Memory B cell (primary cell): ENCODE measurements at regions not wholly inside any gene's neighbourhood (a gene's known extent, or its start where the extent isn't known, plus 50 kb on each side); places are given as distances from the start of the nearest gene placed in this dataset.

Source experiments
- ATAC-seq: fragments of 150-1000 bp; cut with Tn5 transposase; 2 replicates; pipeline ENCODE4 v1.10.0; 2021; ENCODE audit warnings: low read depth, mild to moderate bottlenecking, moderate library complexity
- DNase-seq, 2 donors: peaks; one replicate each; pipeline ENCODE4 v3.0.0; 2022; ENCODE audit warnings: low spot score in 2 of 2
- H3K27ac Mint-ChIP-seq: one replicate; pipeline ENCODE4 v1.8.0; 2022; ENCODE audit warnings: mild to moderate bottlenecking, moderate library complexity, mixed read lengths
- H3K27me3 Mint-ChIP-seq: one replicate; pipeline ENCODE4 v1.8.0; 2022; ENCODE audit warnings: mixed read lengths
- H3K36me3 Mint-ChIP-seq: one replicate; pipeline ENCODE4 v1.8.0; 2022; ENCODE audit warnings: mild to moderate bottlenecking, mixed read lengths
- H3K4me1 Mint-ChIP-seq: one replicate; pipeline ENCODE4 v1.8.0; 2022; ENCODE audit warnings: mixed read lengths
- H3K4me3 Mint-ChIP-seq: one replicate; pipeline ENCODE4 v1.8.0; 2022; ENCODE audit warnings: mild to moderate bottlenecking, moderate library complexity, mixed read lengths
- H3K9me3 Mint-ChIP-seq: one replicate; pipeline ENCODE4 v1.8.0; 2022; ENCODE audit warnings: mixed read lengths

- Mint-ChIP-seq H3K4me3 (no peak overlapping the region), H3K36me3 (no peaks in the 10 kb centered on the region), H3K27ac (no peak overlapping the region), H3K4me1 (peaks cover 17% of the 10 kb centered on the region), H3K9me3 (peaks cover 2% of the 10 kb centered on the region), H3K27me3 (no peaks in the 10 kb centered on the region)
- no peak for ATAC-seq
- no peak for DNase-seq
These were observed 202.9 kb upstream of the FGGY start for GRCh38 chr1:59094001-59094400.

- no peak overlapping the region for H3K4me3 Mint-ChIP-seq
- DNase-seq (no peak), ATAC-seq (no peak)
- H3K36me3 Mint-ChIP-seq: no peaks in the 10 kb centered on the region
- H3K27ac Mint-ChIP-seq: no peak overlapping the region
- H3K4me1 Mint-ChIP-seq: peaks cover 17% of the 10 kb centered on the region
- no peaks in the 10 kb centered on the region for H3K27me3 Mint-ChIP-seq
- no peaks in the 10 kb centered on the region for H3K9me3 Mint-ChIP-seq
These were observed 200.4 kb upstream of the FGGY start for GRCh38 chr1:59096501-59096900.

- ATAC-seq (no peak), DNase-seq (no peak)
- H3K27me3 Mint-ChIP-seq: no peaks in the 10 kb centered on the region
- H3K36me3 Mint-ChIP-seq: no peaks in the 10 kb centered on the region
- no peak overlapping the region for H3K27ac Mint-ChIP-seq
- peaks cover 17% of the 10 kb centered on the region for H3K4me1 Mint-ChIP-seq
- H3K9me3 Mint-ChIP-seq: no peaks in the 10 kb centered on the region
- H3K4me3 Mint-ChIP-seq: no peak overlapping the region
These were observed 198.2 kb upstream of the FGGY start for GRCh38 chr1:59098655-59099054.

- no peak overlapping the region for H3K27ac Mint-ChIP-seq
- ATAC-seq (no peak), DNase-seq (no peak)
- H3K9me3 Mint-ChIP-seq: no peaks in the 10 kb centered on the region
- peaks cover 11% of the 10 kb centered on the region for H3K4me1 Mint-ChIP-seq
- H3K4me3 Mint-ChIP-seq: no peak overlapping the region
- H3K27me3 Mint-ChIP-seq: no peaks in the 10 kb centered on the region
- no peaks in the 10 kb centered on the region for H3K36me3 Mint-ChIP-seq
These were observed 196.1 kb upstream of the FGGY start for GRCh38 chr1:59100708-59101374.

GRCh38 chr1:59101518-59101917 is 195.4 kb upstream of the FGGY start:
- DNase-seq (no peak), ATAC-seq (no peak)
- Mint-ChIP-seq H3K4me3 (no peak overlapping the region), H3K9me3 (no peaks in the 10 kb centered on the region), H3K27ac (no peak overlapping the region), H3K27me3 (no peaks in the 10 kb centered on the region), H3K36me3 (no peaks in the 10 kb centered on the region), H3K4me1 (peaks cover 4% of the 10 kb centered on the region)

GRCh38 chr1:59103457-59103856 is 193.4 kb upstream of the FGGY start:
- Mint-ChIP-seq H3K27me3 (no peaks in the 10 kb centered on the region), H3K27ac (no peak overlapping the region), H3K9me3 (no peaks in the 10 kb centered on the region), H3K4me1 (no peaks in the 10 kb centered on the region), H3K4me3 (no peak overlapping the region), H3K36me3 (no peaks in the 10 kb centered on the region)
- DNase-seq: no peak
- no peak for ATAC-seq

GRCh38 chr1:59104191-59104760 is 192.6 kb upstream of the FGGY start:
- ATAC-seq (no peak), DNase-seq (no peak)
- Mint-ChIP-seq H3K27me3 (no peaks in the 10 kb centered on the region), H3K9me3 (no peaks in the 10 kb centered on the region), H3K4me1 (no peaks in the 10 kb centered on the region), H3K27ac (no peak overlapping the region), H3K36me3 (no peaks in the 10 kb centered on the region), H3K4me3 (no peak overlapping the region)

GRCh38 chr1:59105548-59106507 is 191.1 kb upstream of the FGGY start:
- H3K36me3 Mint-ChIP-seq: no peaks in the 10 kb centered on the region
- ATAC-seq (no peak), DNase-seq (no peak)
- no peaks in the 10 kb centered on the region for H3K4me1 Mint-ChIP-seq
- H3K27ac Mint-ChIP-seq: no peak overlapping the region
- H3K4me3 Mint-ChIP-seq: no peak overlapping the region
- no peaks in the 10 kb centered on the region for H3K9me3 Mint-ChIP-seq
- no peaks in the 10 kb centered on the region for H3K27me3 Mint-ChIP-seq

GRCh38 chr1:59107516-59107915 is 189.4 kb upstream of the FGGY start:
- no peaks in the 10 kb centered on the region for H3K36me3 Mint-ChIP-seq
- no peak overlapping the region for H3K4me3 Mint-ChIP-seq
- no peaks in the 10 kb centered on the region for H3K9me3 Mint-ChIP-seq
- ATAC-seq (no peak), DNase-seq (no peak)
- no peaks in the 10 kb centered on the region for H3K27me3 Mint-ChIP-seq
- H3K4me1 Mint-ChIP-seq: no peaks in the 10 kb centered on the region
- no peak overlapping the region for H3K27ac Mint-ChIP-seq

- no peak for ATAC-seq
- H3K4me1 Mint-ChIP-seq: no peaks in the 10 kb centered on the region
- no peaks in the 10 kb centered on the region for H3K27me3 Mint-ChIP-seq
- no peak for DNase-seq
- no peaks in the 10 kb centered on the region for H3K9me3 Mint-ChIP-seq
- H3K4me3 Mint-ChIP-seq: no peak overlapping the region
- no peak overlapping the region for H3K27ac Mint-ChIP-seq
- H3K36me3 Mint-ChIP-seq: no peaks in the 10 kb centered on the region
These were observed 189.0 kb upstream of the FGGY start for GRCh38 chr1:59107916-59108315.

- Mint-ChIP-seq H3K4me3 (no peak overlapping the region), H3K27ac (no peak overlapping the region), H3K27me3 (no peaks in the 10 kb centered on the region), H3K4me1 (no peaks in the 10 kb centered on the region), H3K9me3 (no peaks in the 10 kb centered on the region), H3K36me3 (no peaks in the 10 kb centered on the region)
- DNase-seq (no peak), ATAC-seq (no peak)
These were observed 188.2 kb upstream of the FGGY start for GRCh38 chr1:59108481-59109317.

- Mint-ChIP-seq H3K36me3 (no peaks in the 10 kb centered on the region), H3K4me1 (no peaks in the 10 kb centered on the region), H3K27ac (no peak overlapping the region), H3K27me3 (no peaks in the 10 kb centered on the region), H3K4me3 (no peak overlapping the region), H3K9me3 (no peaks in the 10 kb centered on the region)
- DNase-seq (no peak), ATAC-seq (no peak)
These were observed 186.6 kb upstream of the FGGY start for GRCh38 chr1:59110271-59110670.

GRCh38 chr1:59113876-59114457 is 182.9 kb upstream of the FGGY start:
- Mint-ChIP-seq H3K4me1 (no peaks in the 10 kb centered on the region), H3K36me3 (no peaks in the 10 kb centered on the region), H3K4me3 (no peak overlapping the region), H3K27me3 (no peaks in the 10 kb centered on the region), H3K27ac (no peak overlapping the region), H3K9me3 (no peaks in the 10 kb centered on the region)
- no peak for DNase-seq
- no peak for ATAC-seq
